ENCODE measurements at regions not wholly inside any gene's neighbourhood (a gene's known extent, or its start where the extent isn't known, plus 50 kb on each side); places are given as distances from the start of the nearest gene placed in this dataset.

- TF ChIP-seq, protein P1, sequence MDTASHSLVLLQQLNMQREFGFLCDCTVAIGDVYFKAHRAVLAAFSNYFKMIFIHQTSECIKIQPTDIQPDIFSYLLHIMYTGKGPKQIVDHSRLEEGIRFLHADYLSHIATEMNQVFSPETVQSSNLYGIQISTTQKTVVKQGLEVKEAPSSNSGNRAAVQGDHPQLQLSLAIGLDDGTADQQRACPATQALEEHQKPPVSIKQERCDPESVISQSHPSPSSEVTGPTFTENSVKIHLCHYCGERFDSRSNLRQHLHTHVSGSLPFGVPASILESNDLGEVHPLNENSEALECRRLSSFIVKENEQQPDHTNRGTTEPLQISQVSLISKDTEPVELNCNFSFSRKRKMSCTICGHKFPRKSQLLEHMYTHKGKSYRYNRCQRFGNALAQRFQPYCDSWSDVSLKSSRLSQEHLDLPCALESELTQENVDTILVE (CRISPR knock-in tag; IDR thresholded peaks at IDR 0.05), result no peak
- TF ChIP-seq ZNF589 (CRISPR knock-in tag; conservative IDR thresholded peaks at IDR 0.05) (no peak), TEAD2 (CRISPR knock-in tag; IDR thresholded peaks at IDR 0.05) (no peak), ERF (CRISPR knock-in tag; IDR thresholded peaks at IDR 0.05) (no peak), POLR2G (IDR thresholded peaks at IDR 0.05; ENCODE audit: low read depth, low read length) (no peak), ZSCAN31 (CRISPR knock-in tag; IDR thresholded peaks at IDR 0.05; ENCODE audit: low read depth) (no peak), ZFAT (CRISPR knock-in tag; conservative IDR thresholded peaks at IDR 0.05) (no peak), PITX1 (CRISPR knock-in tag; IDR thresholded peaks at IDR 0.05) (no peak), SUZ12 (IDR thresholded peaks at IDR 0.05; ENCODE audit: low read depth, low read length) (no peak), ZNF317 (CRISPR knock-in tag; IDR thresholded peaks at IDR 0.05) (no peak), RXRA (CRISPR knock-in tag; IDR thresholded peaks at IDR 0.05) (peak; percentile 5; the same call in 1 of the 2 replicates), ZNF24 (IDR thresholded peaks at IDR 0.05) (no peak), ZNF749 (CRISPR knock-in tag; IDR thresholded peaks at IDR 0.05; ENCODE audit: borderline replicate concordance) (no peak), ZNF576 (CRISPR knock-in tag; IDR thresholded peaks at IDR 0.05) (no peak), ZNF652 (CRISPR knock-in tag; IDR thresholded peaks at IDR 0.05; ENCODE audit: borderline replicate concordance, low read depth) (peak; percentile 38; the same call in 1 of the 2 replicates), ZNF75D (CRISPR knock-in tag; IDR thresholded peaks at IDR 0.05; ENCODE audit: borderline replicate concordance) (no peak), PHF20 (CRISPR knock-in tag; IDR thresholded peaks at IDR 0.05) (no peak), MED13 (CRISPR knock-in tag; IDR thresholded peaks at IDR 0.05) (0 out of 2 replicates have a peak, but pooled peaks have one; percentile 27), POGZ (CRISPR knock-in tag; IDR thresholded peaks at IDR 0.05) (no peak), GTF3A (CRISPR knock-in tag; conservative IDR thresholded peaks at IDR 0.05) (no peak), TBP (CRISPR knock-in tag; IDR thresholded peaks at IDR 0.05) (no peak), ZNF816 (CRISPR knock-in tag; IDR thresholded peaks at IDR 0.05; ENCODE audit: borderline replicate concordance) (peak; percentile 51; the same call in 1 of the 2 replicates), ZHX1 (CRISPR knock-in tag; IDR thresholded peaks at IDR 0.05; ENCODE audit: low read depth) (no peak), SATB2 (CRISPR knock-in tag; IDR thresholded peaks at IDR 0.05) (no peak), FLYWCH1 (CRISPR knock-in tag; IDR thresholded peaks at IDR 0.05) (no peak), FOXA1 (IDR thresholded peaks at IDR 0.05) (no peak), FOXA1 (CRISPR knock-in tag; IDR thresholded peaks at IDR 0.05) (no peak), HMG20B (CRISPR knock-in tag; conservative IDR thresholded peaks at IDR 0.05) (no peak), ZNF547 (CRISPR knock-in tag; IDR thresholded peaks at IDR 0.05) (no peak)
Observed at GRCh38 chr17:77299256-77300015, 158.7 kb downstream of the SEC14L1 start (continued).

All from HepG2 (cell line).